ENCODE measurements at regions not wholly inside any gene's neighbourhood (a gene's known extent, or its start where the extent isn't known, plus 50 kb on each side); places are given as distances from the start of the nearest gene placed in this dataset.

DNA sequence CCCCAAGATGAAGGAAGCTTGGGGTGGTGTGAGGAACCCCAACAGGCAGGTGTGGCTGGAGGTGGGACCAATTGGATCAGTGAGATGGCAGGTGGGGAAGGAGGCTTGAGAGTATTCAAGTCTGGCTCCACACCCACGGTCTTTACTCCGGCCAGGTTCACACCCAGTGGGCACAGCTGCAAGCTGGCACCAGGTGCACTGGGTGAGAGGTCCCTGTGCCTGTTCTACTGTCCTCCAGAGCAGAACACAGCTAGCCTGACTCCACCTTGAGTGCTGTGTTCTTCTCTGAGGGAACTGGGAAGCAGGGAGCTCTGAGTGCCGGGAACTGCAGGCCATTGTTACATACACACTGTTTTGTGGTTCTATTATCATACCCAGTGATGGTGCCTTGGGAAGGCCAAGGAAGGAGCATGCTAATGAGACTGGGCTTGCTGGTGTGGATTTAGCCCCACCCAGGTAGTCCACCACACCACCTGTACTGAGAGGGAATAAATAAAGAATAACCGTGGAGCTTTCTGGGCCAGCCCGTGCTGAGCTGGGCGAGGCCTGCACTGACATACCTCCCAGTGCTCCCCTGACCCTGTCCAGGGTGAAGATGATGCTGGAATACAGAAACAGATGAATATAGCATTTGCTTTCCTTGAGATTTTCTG is 93.4 kb downstream of the ABHD5 start:
- no peak for DNase-seq (ENCODE audit: low read depth in 2 of 2, low spot score in 1 of 2)

DNA sequence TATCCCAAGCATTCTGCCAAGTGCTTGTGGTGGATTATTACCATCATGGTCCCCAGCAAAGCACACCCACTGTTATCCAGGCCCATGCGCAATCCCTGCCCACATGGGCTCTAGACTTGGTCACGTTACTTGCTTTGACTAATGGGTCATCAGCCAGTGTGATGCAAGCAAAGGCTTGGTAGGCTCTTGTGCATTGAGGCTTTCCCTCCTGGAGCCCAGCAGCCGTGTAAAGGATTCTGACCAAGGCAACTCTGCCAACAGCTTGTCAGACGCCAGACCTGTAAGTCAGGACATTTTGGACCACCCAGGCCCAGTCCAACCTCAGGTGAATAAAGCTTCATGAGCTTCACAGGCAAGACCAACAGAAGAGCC is 93.9 kb downstream of the ABHD5 start:
- DNase-seq (ENCODE audit: low read depth in 2 of 2, low spot score in 1 of 2) = no peak

DNA sequence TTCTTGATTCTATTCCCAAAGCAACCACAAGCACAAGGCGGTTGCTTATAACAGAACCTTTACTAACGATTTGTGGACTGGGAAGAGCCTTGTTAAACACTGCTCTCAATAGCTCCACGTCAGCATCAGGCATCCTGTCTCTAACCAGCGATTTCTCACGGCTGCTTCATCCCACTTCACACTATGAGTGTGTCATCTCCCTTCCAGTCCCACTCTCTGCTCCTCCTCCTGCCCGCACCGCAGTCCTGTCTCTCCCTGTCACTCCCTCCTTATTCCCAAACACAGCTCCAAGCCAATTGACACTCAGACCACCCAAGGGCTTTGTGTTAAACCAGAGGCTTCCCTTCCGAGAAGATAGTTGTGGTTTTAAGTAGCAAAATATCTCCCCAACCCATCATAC is 94.8 kb downstream of the ABHD5 start:
- no peak for DNase-seq (ENCODE audit: low read depth in 2 of 2, low spot score in 1 of 2)

DNA sequence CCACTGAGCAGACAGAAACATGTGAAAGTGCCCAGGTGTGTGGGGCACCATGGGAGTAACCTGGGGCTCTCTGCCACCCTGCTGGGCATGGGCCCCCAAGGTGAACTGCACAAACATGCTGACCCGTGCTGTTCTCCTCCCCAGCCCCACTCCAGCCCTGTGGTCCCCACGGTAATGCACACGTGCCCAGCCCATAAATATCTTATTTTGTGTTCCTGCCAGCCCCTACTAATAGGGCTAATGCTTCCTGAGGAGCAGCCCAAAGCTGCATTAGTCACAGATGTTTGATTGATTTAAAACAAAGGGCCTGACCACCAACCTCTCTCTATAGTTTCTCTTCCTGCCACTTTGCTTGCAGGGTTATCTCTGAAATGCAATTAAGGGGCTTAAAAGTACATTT is 95.4 kb downstream of the ABHD5 start:
- no peak for DNase-seq (ENCODE audit: low read depth in 2 of 2, low spot score in 1 of 2)

DNA sequence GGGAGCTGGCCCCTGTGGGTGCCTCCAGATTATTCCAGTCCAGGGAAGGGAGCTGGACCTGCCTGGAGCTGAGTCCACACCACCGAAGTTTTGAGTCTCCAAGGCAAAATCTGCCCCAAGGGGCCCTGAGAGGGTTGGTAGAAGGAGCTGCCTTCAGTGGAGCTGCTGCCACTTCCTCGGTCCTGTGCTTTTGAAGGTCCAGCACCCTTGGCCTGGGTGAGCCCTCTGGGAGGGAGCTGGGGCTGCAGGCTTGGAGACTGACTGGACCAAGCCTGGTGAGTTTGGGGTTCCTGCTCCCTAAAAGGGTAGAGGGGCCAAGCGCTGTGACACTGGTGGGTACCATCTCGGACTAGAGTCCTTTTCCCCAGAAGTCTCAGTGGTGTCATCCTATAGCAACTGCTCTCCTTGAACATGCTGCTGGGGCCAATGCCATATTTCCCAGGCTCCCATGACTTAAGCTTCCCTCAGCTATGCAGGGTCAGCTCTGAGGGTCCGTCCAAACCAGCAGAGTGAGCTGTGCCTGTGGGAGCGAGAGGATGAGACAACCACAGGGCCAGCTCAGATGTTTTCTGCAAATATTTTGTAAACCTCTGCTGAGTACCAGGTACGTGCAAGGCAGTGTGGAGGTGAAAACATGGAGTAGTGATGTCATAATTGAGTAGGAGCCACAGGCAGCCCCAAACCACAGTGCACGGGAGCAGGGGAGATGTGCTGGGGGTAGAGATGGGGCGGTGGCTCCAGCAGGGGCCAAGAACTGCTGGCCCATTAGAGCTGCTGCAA is 96.0 kb downstream of the ABHD5 start:
- DNase-seq (ENCODE audit: low read depth in 2 of 2, low spot score in 1 of 2) = no peak

DNA sequence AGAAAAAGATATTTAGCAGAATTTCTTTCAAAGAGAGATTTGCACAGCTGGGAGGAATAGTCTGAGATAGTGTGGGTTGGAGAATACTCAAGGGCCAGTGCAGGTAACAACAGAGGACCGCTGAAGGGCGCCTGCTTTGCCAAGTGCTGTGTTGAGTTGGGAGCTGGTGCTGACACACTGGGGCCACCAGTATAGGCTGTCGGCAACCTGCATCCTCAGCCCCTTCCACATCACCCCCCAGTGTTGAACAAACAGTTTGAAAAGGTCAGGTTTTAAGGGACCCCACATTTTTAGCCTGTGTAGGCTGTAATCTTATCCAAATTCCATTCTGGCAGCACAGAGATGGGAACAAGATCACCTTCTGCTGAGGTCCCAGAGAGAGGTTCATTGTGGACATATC is 96.6 kb downstream of the ABHD5 start:
- DNase-seq (ENCODE audit: low read depth in 2 of 2, low spot score in 1 of 2) = no peak

DNA sequence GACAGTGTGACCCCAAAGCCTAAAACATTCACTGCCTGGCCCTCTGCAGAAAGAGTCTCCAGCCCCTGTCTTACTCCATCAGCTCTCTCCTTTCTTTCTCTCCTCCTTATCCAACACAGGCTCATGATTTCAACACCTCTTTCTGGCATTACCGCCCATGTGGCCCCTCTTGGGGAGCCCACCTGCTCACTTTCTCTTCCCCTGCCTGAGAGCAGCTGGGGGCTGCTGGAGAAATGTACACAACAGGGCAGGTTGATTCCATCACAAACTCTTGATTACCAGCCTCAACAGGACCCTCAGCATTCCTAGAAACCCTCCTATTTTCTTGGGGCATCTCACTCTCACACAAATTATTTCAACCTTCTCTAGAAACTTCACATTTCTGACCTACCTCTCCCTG is 98.3 kb downstream of the ABHD5 start:
- DNase-seq (ENCODE audit: low read depth in 2 of 2, low spot score in 1 of 2) = no peak

DNA sequence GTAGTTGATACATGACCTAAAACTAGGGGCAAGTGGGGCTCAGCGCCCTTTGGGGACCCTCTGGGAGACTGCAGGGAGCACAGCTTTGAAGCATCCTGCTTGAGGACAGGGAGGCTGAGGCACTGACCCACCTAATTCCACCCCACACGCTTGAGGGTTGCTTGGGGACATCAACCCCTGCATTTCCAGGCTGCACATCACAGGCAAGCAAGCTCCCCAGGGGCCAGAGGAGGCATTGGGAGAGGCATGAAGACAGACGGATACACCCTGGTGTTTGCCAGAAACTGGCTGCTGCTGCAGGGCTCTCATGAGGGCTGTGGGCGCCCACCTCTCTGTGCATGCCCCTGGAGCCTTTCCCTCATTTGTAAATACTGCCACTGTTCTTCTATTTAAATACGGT is 99.3 kb downstream of the ABHD5 start:
- no peak for DNase-seq (ENCODE audit: low read depth in 2 of 2, low spot score in 1 of 2)

DNA sequence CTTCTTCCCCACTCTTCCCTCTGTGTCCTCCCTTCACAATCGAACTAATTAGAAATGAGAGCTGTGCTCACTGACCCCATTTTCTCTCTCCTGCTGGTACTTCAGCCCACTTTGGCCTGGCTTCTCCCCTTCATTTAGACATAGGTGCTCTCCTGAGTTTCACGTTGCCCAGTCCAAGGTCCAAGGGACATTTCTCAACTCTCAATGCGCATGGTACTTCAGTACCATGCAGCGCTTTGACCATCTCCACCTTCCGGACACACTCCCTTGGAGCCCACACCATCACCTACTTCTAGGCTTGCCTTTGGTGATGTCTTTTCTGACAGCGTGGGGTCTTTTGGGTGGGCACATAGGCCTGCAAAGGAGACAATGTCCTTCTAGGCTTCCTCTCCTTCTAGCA is 99.7 kb downstream of the ABHD5 start:
- no peak for DNase-seq (ENCODE audit: low read depth in 2 of 2, low spot score in 1 of 2)

DNA sequence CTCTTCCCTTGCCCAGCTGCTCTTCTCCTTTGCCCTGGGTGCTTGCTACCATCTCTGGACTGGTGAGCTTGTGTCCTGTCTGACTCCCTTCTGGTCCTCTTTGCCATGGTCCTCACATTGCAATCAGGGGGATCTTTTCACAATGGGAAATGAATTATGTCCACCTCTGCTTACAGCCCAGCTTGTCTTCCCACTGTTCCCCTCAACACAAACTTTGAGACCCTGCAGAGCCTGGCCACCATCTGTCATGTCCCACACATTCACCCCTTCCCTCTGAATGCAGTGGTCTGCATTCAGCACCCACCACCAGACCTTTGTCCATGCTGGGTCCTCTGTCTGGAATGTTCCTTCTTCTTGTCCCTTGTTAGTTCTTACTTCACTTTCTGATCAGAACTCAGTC is 100.5 kb downstream of the ABHD5 start:
- no peak for DNase-seq (ENCODE audit: low read depth in 2 of 2, low spot score in 1 of 2)

DNA sequence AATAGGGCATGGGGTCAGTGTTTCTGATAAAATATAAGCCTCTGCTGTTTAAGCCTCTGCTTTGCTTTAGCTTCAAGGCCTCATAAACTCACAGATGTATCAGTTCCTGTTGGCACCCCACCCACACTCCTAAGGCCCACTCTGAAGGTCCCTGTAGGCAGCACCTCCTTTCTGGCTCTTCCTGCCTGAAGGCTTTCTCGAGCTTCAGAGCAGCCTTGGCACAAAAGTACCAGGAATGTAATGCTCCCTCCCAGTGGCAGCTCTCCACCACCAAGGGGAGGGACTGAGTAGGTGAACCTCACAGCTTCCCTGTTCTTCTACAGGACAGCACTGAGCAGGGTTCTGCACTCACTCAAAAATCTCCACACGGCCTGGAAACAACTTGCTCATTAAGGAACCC is 102.2 kb downstream of the ABHD5 start:
- DNase-seq (ENCODE audit: low read depth in 2 of 2, low spot score in 1 of 2) = no peak

DNA sequence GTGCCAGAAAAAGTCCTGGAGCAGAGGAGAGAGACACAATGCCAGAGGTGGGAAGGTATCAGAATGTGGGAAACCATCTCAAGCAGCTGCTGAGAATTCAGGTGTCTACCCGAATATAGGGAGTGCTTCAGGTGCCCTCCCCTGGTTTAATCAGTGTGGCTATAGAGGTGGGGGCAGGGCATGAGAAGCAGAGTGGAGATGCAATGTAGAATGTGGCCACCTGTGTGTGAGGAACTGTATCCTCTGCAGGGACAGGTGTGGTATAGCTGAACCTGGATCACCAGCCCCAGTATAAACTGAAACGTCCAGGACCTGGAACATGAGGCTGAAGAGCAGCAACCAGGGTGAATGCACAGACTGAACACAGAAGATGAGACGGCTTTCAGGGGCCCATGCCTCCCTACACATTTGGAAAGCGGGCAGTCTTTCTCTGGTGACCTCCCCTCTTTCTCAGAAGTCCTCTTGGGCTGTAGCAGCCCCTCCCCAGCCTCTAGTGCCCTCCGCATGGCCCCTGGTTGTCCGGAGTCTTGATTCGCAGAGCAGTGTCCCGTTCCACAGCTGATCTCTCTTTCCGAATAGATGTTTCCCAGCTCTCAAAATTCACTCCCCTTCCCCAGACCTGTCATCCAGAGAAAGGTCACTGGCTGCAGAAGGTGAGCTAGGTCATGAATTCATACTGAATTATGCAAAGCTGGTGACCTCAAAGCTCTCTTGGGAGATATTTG is 103.1 kb downstream of the ABHD5 start:
- no peak for DNase-seq (ENCODE audit: low read depth in 2 of 2, low spot score in 1 of 2)

DNA sequence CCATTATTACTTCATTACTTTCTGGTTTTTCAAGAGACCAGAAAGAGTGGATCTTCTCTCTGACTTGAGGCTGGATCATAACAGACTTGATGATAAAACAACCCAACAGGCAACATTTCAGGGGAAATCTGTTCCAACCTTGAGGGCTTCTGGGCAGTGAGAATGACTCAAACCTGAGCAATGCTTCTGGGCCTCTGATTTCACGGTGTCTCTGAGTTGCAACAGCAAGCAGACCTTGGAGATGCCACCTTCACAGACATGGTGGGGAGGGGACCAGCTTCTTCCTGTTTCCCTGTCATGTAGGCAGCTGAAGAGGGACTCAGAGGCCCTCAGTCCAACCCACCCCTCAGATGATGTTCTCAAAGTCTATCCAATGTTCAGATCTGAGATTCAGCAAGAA is 104.0 kb downstream of the ABHD5 start:
- DNase-seq (ENCODE audit: low read depth in 2 of 2, low spot score in 1 of 2) = no peak

DNA sequence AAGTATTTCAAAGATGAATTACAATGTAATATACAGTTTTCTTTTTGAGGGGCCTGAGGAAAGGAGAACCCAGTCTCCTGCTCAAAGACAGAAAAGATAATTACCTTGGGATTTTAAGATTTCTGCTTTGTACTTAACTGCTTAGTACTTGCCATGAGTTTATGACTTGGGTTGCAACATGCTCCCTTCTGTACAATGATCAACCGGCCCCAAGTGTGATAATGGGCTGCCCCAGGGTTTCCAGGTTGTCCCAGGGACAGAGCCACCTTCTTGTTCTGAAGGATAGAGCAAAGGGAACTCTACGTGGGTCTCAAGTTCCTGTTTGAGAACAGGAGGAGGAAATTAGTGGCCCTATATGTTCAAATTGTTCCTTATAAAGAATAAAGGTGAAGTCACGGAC is 104.8 kb downstream of the ABHD5 start:
- DNase-seq (ENCODE audit: low read depth in 2 of 2, low spot score in 1 of 2) = no peak

DNA sequence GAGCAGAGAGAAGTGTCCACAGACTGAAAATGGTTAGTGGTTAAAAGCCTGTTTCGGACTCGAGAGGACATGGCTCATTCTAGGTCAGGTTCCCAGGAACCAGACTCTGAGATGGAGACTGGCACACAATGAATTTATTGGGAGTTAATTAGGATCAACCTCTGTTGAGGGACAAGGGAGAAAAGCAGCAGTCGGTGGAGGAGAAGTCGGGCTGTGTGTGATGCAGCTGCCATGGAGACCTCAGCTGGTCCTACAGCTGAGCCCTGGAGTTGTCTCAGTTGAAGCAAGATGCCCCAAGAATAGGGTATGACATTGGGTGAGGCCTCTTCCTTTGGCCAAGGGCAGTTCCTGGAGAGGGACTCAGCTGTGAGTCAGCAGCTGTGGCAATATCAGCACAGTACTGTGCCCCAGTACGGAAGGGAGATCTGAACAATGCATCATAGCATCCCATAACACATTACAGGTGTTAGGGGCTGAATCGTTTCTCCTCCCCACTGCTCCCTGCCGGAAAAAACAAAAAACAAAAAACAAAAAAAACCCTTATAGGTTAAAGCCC is 105.4 kb downstream of the ABHD5 start:
- no peak for DNase-seq (ENCODE audit: low read depth in 2 of 2, low spot score in 1 of 2)

DNA sequence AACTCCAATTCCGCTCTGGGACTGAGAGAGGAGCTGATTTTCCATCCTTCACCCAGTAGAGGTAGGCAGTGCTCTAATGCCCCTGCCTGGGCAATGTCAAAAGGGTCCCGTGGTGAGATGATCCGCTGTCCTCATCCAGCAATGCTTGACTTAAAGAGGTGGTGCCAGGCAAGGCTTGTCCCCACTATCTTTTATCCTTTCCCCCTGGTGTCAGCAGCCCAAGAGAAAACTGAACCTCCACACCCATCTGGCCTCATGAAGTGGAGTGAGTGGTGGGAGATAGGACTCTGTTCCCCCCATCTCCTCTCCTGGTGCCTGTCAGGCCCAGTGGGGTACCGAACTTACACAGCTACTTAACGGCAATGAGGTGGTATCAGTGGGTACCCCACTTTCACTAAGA is 107.1 kb downstream of the ABHD5 start:
- no peak for DNase-seq (ENCODE audit: low read depth in 2 of 2, low spot score in 1 of 2)

DNA sequence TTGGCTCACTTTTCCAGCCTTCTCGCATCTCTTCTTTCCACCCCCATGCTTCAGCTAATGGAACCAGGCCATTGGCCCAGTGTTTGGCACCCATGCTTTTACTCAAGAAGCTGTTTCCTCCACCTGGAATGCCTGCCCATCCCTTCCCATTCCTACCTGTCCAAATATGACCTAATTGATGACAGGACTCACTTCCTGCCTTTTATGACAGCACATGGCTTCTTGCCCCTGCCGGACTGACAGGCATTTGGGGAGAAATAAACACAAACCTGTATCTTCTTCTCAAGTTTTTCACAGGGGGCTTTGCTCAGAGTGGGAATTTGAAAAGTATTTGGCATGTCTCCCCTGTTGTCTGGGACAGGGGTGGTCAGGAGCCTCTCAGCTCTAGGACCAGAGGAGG is 120.1 kb downstream of the ABHD5 start:
- no peak for DNase-seq (ENCODE audit: low read depth in 2 of 2, low spot score in 1 of 2)

DNA sequence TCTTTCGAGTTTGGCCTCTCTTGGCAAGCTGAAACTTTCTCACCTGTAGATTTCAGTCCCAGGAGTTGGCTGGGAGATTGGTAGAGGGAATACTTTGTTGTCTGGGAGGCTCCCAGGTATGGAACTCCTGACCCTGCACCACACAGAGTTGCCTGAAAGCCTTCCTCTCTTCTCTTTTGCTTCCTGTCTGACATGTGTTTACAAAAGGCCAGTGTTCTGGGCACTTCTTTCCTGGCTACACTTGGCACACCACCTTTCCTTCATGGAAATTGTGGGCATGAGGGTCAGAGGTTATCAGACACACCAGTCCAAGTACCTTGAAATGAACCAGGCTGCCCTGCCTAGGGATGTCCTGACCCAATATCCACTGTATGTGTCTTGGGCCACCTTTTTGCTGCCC is 123.7 kb downstream of the ABHD5 start:
- DNase-seq (ENCODE audit: low read depth in 2 of 2, low spot score in 1 of 2) = no peak

DNA sequence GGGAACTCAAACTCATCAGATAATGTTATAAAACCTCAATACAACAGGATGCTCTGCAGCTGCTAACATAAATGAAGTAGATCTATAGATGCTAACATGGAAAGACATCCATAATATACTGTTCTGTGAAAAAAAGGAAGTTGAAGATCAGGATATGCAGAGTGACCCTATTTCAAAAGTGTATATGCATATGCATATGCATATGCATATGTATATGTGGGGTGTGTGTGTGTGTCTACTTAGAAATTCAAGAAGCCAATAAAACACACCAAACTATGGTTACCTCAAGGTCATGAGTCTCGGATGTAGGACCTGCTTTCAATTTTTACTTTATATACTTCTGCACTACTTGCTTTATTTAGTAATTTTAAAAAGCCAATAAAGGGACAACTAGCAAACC is 125.6 kb downstream of the ABHD5 start:
- no peak for DNase-seq (ENCODE audit: low read depth in 2 of 2, low spot score in 1 of 2)

DNA sequence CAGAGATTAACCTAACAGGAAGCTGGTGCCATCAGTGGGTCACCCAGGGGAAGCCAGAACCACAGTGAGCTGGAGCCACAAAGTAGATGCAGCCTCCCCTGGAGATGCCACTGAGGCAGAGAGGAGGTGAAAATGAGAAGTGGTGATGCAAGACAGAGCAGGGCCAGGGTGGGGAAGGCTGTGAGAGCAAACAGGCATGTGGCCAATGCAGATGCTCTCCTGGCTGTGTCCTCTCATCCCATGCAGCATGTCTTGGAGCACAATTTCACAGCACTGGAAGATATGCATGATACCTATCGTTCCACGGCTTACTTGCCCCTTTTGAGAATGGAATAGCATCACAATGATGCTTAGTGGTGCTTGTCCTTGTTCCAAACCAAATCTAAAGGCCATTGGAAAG is 126.3 kb downstream of the ABHD5 start:
- no peak for DNase-seq (ENCODE audit: low read depth in 2 of 2, low spot score in 1 of 2)

DNA sequence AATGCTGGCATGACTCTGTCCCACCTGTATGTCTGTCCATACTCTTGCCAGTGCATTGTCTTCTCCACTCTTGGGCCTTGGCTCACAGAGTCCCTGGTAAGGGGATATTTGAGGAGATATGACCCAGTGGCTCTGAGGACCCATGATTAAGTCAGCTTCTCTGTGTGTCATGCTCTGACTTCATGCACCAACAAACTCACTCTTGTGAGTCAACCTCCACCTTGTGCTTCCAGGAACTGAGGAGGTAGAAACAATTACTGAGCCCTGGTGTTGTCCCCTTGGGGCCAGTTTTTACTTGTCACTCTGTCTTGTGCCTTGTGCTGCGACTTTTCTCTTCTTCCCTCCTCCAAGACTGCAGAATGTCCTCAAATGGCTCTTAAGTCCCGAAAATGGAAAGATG is 127.1 kb downstream of the ABHD5 start:
- DNase-seq (ENCODE audit: low read depth in 2 of 2, low spot score in 1 of 2) = no peak

DNA sequence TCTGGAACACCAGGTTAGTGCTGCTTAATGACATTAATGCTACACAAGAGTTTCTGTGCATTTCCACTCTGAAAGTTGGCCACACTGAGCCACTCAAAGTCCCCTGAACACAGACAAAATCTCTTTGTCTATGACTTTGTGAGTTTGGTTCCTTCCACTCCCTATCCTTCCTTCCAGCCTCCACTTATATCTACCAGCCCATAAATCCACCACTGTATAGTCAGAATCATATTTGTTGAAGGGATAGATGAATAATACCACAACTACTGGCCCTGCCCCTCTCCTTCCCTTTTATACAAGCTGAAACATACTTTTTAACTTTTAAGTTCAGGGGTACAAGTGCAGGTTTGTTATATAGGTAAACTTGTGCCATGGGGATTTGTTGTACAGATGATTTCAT is 127.5 kb downstream of the ABHD5 start:
- no peak for DNase-seq (ENCODE audit: low read depth in 2 of 2, low spot score in 1 of 2)

Measured in stimulated activated CD8-positive, alpha-beta memory T cell treated with anti-CD3 and anti-CD28 coated beads, Interleukin-4, amount 100 ng/mL, for 4 hours (primary cell).